ENCODE measurements at regions not wholly inside any gene's neighbourhood (a gene's known extent, or its start where the extent isn't known, plus 50 kb on each side); places are given as distances from the start of the nearest gene placed in this dataset.

- 77 to 87% (median 84%) methylated on average over 1 of the region's 1 CpG for WGBS, 3 donors
- H3K9me3 ChIP-seq: no peaks in the 10 kb centered on the region
- H3K36me3 ChIP-seq: no peaks in the 10 kb centered on the region
- H3K4me3 ChIP-seq: no peak overlapping the region
- no peak overlapping the region for H3K27ac ChIP-seq
- intact Hi-C loops (cut with DNase I): no loop called here
- TF ChIP-seq EP300 (IDR thresholded peaks at IDR 0.05): no peak
- no peak for TF ChIP-seq POLR2A (IDR thresholded peaks at IDR 0.05)
- no peak for TF ChIP-seq CTCF (IDR thresholded peaks at IDR 0.05)
- H3K27me3 ChIP-seq: no peaks in the 10 kb centered on the region
- no peaks in the 10 kb centered on the region for H3K4me1 ChIP-seq (ENCODE audit: insufficient read depth)
- DNase-seq: no peak
These were observed 61.3 kb downstream of the IARS1 start for GRCh38 chr9:92232190-92232589.

- Histone ChIP-seq H3K27ac (no peak overlapping the region), H3K4me3 (no peak overlapping the region), H3K36me3 (no peaks in the 10 kb centered on the region), H3K4me1 (ENCODE audit: insufficient read depth) (no peaks in the 10 kb centered on the region), H3K9me3 (no peaks in the 10 kb centered on the region), H3K27me3 (no peaks in the 10 kb centered on the region)
- 88 to 97% (median 96%) methylated on average over 2 of the region's 2 CpGs for WGBS, 3 donors
- TF ChIP-seq POLR2A (IDR thresholded peaks at IDR 0.05) (no peak), EP300 (IDR thresholded peaks at IDR 0.05) (no peak), CTCF (IDR thresholded peaks at IDR 0.05) (no peak)
- DNase-seq: no peak
- intact Hi-C loops (cut with DNase I): no loop called here
These were observed 64.9 kb downstream of the IARS1 start for GRCh38 chr9:92228628-92229027.

DNA sequence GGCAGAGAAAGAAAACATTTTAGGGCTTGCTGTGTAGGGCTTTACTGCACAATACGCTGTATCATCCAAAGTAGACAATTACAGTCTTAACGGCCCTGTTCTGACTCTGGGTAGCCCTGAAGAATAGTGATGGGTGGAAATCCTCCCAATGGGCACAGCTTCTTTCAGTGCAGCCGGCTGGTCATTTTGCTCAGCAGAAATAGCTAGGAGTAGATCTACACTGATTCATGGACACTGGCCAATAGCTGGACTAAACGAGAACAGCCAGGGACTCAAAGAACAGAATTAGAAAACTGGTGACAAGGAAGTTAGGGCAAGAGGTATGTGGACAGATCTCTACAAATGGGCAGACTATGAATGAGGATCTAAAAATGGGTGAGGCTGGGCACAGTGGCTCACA is 69.3 kb downstream of the IARS1 start:
- no peak overlapping the region for H3K4me3 ChIP-seq
- no peaks in the 10 kb centered on the region for H3K9me3 ChIP-seq
- no peak overlapping the region for H3K27ac ChIP-seq
- no peak for TF ChIP-seq CTCF (IDR thresholded peaks at IDR 0.05)
- no peak for TF ChIP-seq EP300 (IDR thresholded peaks at IDR 0.05)
- TF ChIP-seq POLR2A (IDR thresholded peaks at IDR 0.05): no peak
- DNase-seq: no peak
- intact Hi-C loops (cut with DNase I): no loop called here
- WGBS, 3 donors: 80 to 83% (median 81%) methylated on average over 4 of the region's 4 CpGs
- no peaks in the 10 kb centered on the region for H3K27me3 ChIP-seq
- H3K36me3 ChIP-seq: no peaks in the 10 kb centered on the region
- no peaks in the 10 kb centered on the region for H3K4me1 ChIP-seq (ENCODE audit: insufficient read depth)

DNA sequence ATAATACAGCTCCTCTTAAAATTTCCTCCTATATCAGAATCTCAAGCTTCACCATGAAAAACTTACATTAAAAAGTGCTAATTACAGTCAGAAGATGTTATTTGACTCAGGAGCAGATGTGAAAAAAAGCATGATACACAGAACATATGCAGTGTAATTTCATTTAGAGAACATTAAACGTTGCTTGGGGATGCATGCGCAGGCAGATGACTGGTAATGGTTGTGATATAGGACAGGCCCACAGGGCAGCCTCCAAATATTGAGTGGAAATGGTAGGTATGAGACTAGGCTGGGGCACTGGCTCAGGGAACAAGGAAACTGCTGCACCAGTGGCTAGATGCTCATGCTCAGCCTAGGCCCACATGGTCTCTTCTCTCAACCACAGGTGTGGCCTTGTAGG is 69.7 kb downstream of the IARS1 start:
- no peak overlapping the region for H3K4me3 ChIP-seq
- no peak overlapping the region for H3K27ac ChIP-seq
- intact Hi-C loops (cut with DNase I): no loop called here
- no peak for DNase-seq
- WGBS, 3 donors: 76 to 81% (median 77%) methylated on average over 2 of the region's 2 CpGs
- no peaks in the 10 kb centered on the region for H3K36me3 ChIP-seq
- H3K27me3 ChIP-seq: no peaks in the 10 kb centered on the region
- no peaks in the 10 kb centered on the region for H3K9me3 ChIP-seq
- no peaks in the 10 kb centered on the region for H3K4me1 ChIP-seq (ENCODE audit: insufficient read depth)
- TF ChIP-seq CTCF (IDR thresholded peaks at IDR 0.05) (no peak), POLR2A (IDR thresholded peaks at IDR 0.05) (no peak), EP300 (IDR thresholded peaks at IDR 0.05) (no peak)

Data from ovary (tissue), 7 donors.